ENCODE measurements at regions not wholly inside any gene's neighbourhood (a gene's known extent, or its start where the extent isn't known, plus 50 kb on each side); places are given as distances from the start of the nearest gene placed in this dataset.

DNA sequence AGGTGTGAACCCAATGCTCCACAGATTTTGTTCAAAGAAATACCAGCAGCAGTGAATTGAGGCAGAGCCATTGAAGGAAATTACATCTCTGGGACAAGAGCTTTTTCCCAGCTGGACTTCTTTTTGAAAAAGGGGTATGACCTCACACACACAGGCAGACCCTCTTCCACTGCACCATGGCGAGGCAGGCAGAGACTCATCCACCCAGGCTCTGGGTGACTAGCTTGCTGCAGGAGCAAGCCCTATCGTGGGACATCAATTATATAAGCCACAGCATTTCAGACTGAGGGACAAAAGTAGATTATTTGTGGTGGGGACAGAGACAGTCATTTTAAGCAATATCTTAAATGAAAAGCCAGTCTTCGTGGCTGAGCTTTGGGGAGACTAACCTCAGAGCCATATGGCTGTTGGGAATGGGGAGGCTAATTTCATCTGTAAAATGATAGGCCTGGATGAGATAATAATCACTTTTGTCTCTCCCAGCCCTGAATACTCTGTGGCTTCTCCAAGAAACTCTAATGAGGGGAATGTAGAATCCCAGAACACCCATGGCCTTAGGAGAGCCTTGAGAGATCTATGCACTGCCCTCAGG, 113.1 kb upstream of the TNC start:
- Histone ChIP-seq H3K4me3 (ENCODE audit: low read depth, low read length) (no peak overlapping the region), H3K9ac (ENCODE audit: low read depth, low read length) (no peak overlapping the region), H3K36me3 (ENCODE audit: control insufficient read depth, insufficient read depth, low read length) (no peaks in the 10 kb centered on the region), H3K4me1 (ENCODE audit: control insufficient read depth, insufficient read depth, low read length) (no peaks in the 10 kb centered on the region), H3K27ac (ENCODE audit: low read depth, low read length) (no peak overlapping the region), H3K27me3 (ENCODE audit: control insufficient read depth, insufficient read depth, low read length) (no peaks in the 10 kb centered on the region), H3K9me3 (ENCODE audit: control insufficient read depth, insufficient read depth, low read length) (no peaks in the 10 kb centered on the region)

DNA sequence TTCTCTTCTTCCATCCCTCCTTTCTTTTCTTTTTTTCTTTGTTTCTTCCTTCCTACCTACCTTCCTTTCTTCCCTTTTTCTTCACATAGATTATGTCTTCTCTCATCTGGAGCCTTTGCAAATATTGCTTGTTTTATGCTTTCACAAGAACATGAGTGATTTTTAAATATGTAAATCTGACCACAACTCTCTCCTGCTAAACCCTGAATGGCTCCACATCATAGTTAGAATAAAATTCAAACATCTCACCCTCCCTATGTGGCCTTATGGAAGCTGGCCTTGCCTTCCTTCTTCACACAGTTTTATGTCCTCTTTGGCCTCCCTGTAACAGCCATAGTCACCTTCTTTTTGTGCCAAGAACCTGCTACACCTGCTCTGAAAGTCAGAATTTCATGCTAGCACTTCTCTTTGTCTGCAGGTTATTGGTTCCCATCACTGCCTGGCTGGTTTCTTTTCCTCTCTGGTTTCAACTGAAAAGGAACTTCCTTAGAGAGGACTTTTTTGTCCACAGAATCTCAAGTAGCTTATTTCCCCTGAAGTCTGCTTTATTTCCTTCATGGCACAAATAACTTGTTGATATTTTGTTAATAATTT, 114.3 kb upstream of the TNC start:
- Histone ChIP-seq H3K36me3 (ENCODE audit: control insufficient read depth, insufficient read depth, low read length) (no peaks in the 10 kb centered on the region), H3K27me3 (ENCODE audit: control insufficient read depth, insufficient read depth, low read length) (no peaks in the 10 kb centered on the region), H3K9me3 (ENCODE audit: control insufficient read depth, insufficient read depth, low read length) (no peaks in the 10 kb centered on the region), H3K4me3 (ENCODE audit: low read depth, low read length) (no peak overlapping the region), H3K4me1 (ENCODE audit: control insufficient read depth, insufficient read depth, low read length) (no peaks in the 10 kb centered on the region), H3K27ac (ENCODE audit: low read depth, low read length) (no peak overlapping the region), H3K9ac (ENCODE audit: low read depth, low read length) (no peak overlapping the region)

DNA sequence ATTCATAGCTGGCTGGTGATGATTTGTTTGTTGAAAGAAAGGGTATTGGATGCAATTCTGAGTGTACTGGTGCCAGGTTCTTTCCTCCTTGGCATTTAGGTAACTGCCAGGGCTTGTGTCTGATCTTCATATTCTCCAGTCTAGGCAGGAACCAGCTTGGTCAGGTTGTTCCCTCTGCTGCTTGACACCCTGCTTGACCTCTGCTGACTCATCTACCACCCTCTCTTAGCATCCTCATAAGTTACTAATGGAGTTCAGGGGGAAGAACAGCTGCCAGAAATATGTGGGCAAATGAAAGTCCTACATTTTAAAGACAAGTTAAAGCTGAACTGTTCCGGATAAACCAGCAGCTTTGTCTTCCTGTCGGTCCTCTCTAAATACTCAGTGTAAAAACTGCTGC, 116.1 kb upstream of the TNC start:
- no peak overlapping the region for H3K27ac ChIP-seq (ENCODE audit: low read depth, low read length)

DNA sequence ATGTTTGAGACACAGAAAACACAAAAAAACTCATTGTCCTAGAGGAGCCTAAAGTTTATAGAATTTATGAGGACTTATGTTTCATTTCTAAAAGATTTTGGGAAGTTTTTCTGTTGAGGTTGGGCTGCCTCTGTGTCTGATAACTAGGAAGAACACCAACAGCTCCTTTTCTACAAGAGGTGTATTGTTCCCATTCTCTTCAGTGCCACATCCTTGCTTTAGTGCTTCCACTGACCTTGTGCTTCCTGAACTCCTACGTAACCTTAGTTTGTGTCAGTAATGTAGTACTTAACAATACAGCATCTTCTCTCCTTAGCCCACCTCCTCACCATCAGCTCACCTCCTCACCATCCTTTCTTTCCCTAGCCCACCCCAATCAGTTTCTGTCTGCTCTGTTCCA, 117.3 kb upstream of the TNC start:
- H3K4me3 ChIP-seq (ENCODE audit: low read depth, low read length) = no peak overlapping the region
- H3K9ac ChIP-seq (ENCODE audit: low read depth, low read length) = no peak overlapping the region
- H3K27me3 ChIP-seq (ENCODE audit: control insufficient read depth, insufficient read depth, low read length) = no peaks in the 10 kb centered on the region
- H3K4me1 ChIP-seq (ENCODE audit: control insufficient read depth, insufficient read depth, low read length) = no peaks in the 10 kb centered on the region
- H3K27ac ChIP-seq (ENCODE audit: low read depth, low read length) = no peak overlapping the region
- H3K9me3 ChIP-seq (ENCODE audit: control insufficient read depth, insufficient read depth, low read length) = no peaks in the 10 kb centered on the region
- no peaks in the 10 kb centered on the region for H3K36me3 ChIP-seq (ENCODE audit: control insufficient read depth, insufficient read depth, low read length)

More for the DNA sequence above, 116.1 kb upstream of the TNC start:
- Histone ChIP-seq H3K9me3 (ENCODE audit: control insufficient read depth, insufficient read depth, low read length) (no peaks in the 10 kb centered on the region), H3K4me1 (ENCODE audit: control insufficient read depth, insufficient read depth, low read length) (no peaks in the 10 kb centered on the region), H3K36me3 (ENCODE audit: control insufficient read depth, insufficient read depth, low read length) (no peaks in the 10 kb centered on the region), H3K4me3 (ENCODE audit: low read depth, low read length) (no peak overlapping the region), H3K9ac (ENCODE audit: low read depth, low read length) (no peak overlapping the region), H3K27me3 (ENCODE audit: control insufficient read depth, insufficient read depth, low read length) (no peaks in the 10 kb centered on the region)

DNA sequence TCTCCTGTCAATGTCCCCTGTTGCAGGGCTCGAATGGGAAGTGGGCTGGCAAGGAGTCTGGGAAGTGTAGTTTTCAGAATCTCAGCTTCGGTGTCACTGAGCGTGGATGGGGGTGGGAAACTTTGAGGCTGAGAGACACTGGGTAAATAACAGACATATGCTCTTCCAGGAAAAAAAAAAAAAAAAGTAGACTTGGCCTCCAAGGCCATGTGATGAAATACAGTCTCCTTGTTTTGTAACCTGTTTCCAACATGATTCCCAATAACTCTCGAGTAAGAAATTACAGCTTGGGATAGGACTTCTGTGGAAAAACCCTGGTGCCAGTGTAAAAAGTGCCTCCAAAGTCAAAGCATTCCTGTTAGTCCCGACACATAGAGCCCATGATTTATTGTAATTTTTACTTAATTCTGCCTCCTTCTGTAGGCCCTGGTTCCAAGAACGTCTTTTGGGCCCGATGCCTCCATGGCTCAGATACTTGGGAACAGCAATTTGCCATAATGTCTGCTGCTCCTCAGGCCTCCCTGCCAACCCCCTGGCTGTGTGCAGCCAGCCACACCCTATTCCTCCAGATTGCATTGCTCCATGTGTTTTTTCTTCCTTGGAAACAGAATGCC, 119.5 kb upstream of the TNC start:
- Histone ChIP-seq H3K4me1 (ENCODE audit: control insufficient read depth, insufficient read depth, low read length) (no peaks in the 10 kb centered on the region), H3K9me3 (ENCODE audit: control insufficient read depth, insufficient read depth, low read length) (no peaks in the 10 kb centered on the region), H3K36me3 (ENCODE audit: control insufficient read depth, insufficient read depth, low read length) (no peaks in the 10 kb centered on the region), H3K4me3 (ENCODE audit: low read depth, low read length) (no peak overlapping the region), H3K27me3 (ENCODE audit: control insufficient read depth, insufficient read depth, low read length) (no peaks in the 10 kb centered on the region), H3K27ac (ENCODE audit: low read depth, low read length) (no peak overlapping the region), H3K9ac (ENCODE audit: low read depth, low read length) (no peak overlapping the region)

DNA sequence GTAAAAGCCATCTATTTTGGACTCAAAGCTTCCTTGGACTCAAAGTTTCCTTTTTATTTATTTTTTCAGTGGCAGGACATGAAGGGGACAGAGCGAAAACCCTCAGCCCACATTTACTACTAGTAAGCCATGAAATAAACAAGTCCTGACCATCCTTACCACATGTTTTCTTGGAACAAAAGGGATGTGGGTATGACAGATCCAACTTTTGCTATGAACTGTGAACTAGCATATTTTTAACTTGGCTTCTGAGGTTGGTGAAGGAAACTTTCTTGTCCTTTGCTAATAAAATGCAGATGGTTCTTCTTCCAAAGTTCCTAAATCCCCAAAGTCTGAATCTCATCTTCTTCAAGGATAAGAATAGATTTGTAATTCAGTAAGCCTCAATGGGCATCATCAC, 122.7 kb upstream of the TNC start:
- H3K4me3 ChIP-seq (ENCODE audit: low read depth, low read length) = no peak overlapping the region
- H3K36me3 ChIP-seq (ENCODE audit: control insufficient read depth, insufficient read depth, low read length) = no peaks in the 10 kb centered on the region
- H3K9me3 ChIP-seq (ENCODE audit: control insufficient read depth, insufficient read depth, low read length) = no peaks in the 10 kb centered on the region
- H3K27ac ChIP-seq (ENCODE audit: low read depth, low read length) = no peak overlapping the region
- H3K9ac ChIP-seq (ENCODE audit: low read depth, low read length) = no peak overlapping the region
- H3K27me3 ChIP-seq (ENCODE audit: control insufficient read depth, insufficient read depth, low read length) = no peaks in the 10 kb centered on the region
- H3K4me1 ChIP-seq (ENCODE audit: control insufficient read depth, insufficient read depth, low read length) = no peaks in the 10 kb centered on the region

DNA sequence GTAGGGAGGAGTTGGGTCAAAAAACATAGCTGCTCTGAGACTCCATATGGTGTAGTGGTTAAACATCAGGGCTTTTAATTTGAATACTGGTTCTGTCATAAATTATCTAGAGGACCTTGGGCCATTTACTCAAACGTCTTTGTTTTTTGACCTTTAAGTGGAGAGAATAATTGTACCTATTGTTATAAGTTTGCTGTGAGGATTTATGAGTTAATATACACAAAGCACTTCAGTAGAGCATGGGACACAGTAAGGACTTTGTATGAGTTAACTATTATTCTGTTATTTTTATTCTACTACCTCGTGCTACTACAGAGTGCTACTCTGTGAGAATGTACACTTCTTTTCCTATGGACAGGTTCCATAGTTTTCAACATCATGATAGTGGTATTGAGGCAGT, 123.7 kb upstream of the TNC start:
- no peak overlapping the region for H3K9ac ChIP-seq (ENCODE audit: low read depth, low read length)
- no peak overlapping the region for H3K4me3 ChIP-seq (ENCODE audit: low read depth, low read length)
- H3K9me3 ChIP-seq (ENCODE audit: control insufficient read depth, insufficient read depth, low read length) = no peaks in the 10 kb centered on the region
- H3K27ac ChIP-seq (ENCODE audit: low read depth, low read length) = no peak overlapping the region
- H3K36me3 ChIP-seq (ENCODE audit: control insufficient read depth, insufficient read depth, low read length) = no peaks in the 10 kb centered on the region
- H3K27me3 ChIP-seq (ENCODE audit: control insufficient read depth, insufficient read depth, low read length) = no peaks in the 10 kb centered on the region
- no peaks in the 10 kb centered on the region for H3K4me1 ChIP-seq (ENCODE audit: control insufficient read depth, insufficient read depth, low read length)

DNA sequence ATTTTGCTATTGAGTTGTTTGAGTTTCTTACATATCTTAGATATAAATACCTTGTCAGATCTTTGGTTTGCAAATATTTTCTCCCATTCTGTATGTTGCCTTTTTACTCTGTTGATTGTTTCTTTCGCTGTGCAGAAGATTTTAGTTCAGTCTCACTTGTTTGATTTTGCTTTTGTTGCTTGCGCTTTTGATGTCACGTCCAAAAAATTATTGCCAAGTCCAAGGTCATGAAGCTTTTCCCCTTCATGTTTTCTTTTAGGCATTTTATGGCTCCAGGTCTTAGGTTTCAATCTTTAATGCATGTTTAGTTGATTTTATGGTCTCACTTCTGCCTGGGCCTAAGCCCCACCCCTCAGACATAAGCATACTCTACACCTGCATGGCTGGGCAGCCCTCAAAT, 131.5 kb upstream of the TNC start:
- Histone ChIP-seq H3K27ac (ENCODE audit: low read depth, low read length) (no peak overlapping the region), H3K9ac (ENCODE audit: low read depth, low read length) (no peak overlapping the region), H3K4me1 (ENCODE audit: control insufficient read depth, insufficient read depth, low read length) (no peaks in the 10 kb centered on the region), H3K27me3 (ENCODE audit: control insufficient read depth, insufficient read depth, low read length) (no peaks in the 10 kb centered on the region), H3K4me3 (ENCODE audit: low read depth, low read length) (no peak overlapping the region), H3K36me3 (ENCODE audit: control insufficient read depth, insufficient read depth, low read length) (no peaks in the 10 kb centered on the region), H3K9me3 (ENCODE audit: control insufficient read depth, insufficient read depth, low read length) (peaks cover 3% of the 10 kb centered on the region; the same call in 1 of the 2 replicates)

DNA sequence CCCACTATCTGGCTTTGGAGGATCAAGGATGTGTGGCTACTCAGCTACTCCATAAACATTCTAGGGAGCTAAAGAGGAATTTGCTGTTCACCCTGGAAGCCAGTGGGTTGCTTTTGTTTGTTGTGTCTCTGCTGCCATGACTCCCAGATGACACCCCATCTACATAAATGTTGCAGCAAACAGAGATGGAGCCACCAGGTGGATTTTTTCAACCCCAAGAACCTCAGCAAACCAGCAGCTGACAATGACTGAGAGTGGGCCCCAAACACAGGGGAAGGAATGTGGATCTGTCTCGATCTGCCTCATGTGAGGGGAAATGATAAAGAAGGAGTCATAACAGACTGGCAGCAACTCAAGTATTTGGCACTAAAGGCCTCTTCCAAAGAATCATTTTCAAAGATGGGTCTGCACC, 132.7 kb upstream of the TNC start:
- Histone ChIP-seq H3K27ac (ENCODE audit: low read depth, low read length) (no peak overlapping the region), H3K9ac (ENCODE audit: low read depth, low read length) (no peak overlapping the region)

DNA sequence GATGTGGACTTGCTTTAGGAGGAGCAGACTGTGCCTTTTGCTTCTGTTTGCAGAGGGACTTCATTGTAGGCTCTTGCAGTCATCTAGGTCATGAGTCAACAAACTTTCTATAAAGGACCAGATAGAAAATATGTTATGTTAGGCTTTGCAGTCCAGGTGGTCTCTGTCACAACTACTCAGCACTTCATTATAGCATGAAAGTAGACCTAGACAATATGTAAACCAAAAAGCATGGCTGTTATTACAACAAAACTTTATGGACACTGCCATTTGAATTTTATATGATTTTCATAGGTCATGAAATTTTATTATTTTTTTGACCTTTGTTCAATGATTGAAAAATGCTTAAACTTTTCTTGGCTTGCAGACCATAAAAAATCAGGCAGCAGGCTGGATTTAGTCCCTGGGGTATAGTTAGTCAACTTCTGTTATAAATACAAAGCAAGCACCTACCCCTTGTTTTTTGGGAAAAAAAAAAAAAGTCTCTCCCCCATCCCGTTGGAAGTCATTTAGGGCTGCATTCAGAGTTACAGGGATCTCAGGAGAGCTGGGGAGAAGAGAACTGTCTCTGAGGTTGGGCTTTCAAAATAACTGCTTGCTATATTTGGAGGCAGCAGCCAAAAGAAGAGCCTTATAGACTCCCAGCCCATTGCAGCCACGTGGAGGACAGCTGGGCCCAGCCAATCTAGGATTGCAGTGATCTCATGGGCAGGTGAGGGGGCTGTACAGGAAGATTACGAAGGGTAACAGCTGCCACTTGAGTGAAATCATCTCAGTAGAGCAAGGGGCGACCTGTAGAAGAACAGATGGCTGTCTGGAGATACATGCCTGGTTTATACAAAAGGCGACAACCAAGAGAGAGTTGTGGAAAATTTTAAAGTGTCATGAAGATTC, 136.6 kb upstream of the TNC start:
- Histone ChIP-seq H3K36me3 (ENCODE audit: control insufficient read depth, insufficient read depth, low read length) (no peaks in the 10 kb centered on the region), H3K27me3 (ENCODE audit: control insufficient read depth, insufficient read depth, low read length) (no peaks in the 10 kb centered on the region), H3K9ac (ENCODE audit: low read depth, low read length) (no peak overlapping the region), H3K4me3 (ENCODE audit: low read depth, low read length) (no peak overlapping the region), H3K27ac (ENCODE audit: low read depth, low read length) (no peak overlapping the region), H3K4me1 (ENCODE audit: control insufficient read depth, insufficient read depth, low read length) (no peaks in the 10 kb centered on the region), H3K9me3 (ENCODE audit: control insufficient read depth, insufficient read depth, low read length) (peaks cover 3% of the 10 kb centered on the region; the same call in 1 of the 2 replicates)

More for the DNA sequence above, 132.7 kb upstream of the TNC start:
- no peaks in the 10 kb centered on the region for H3K4me1 ChIP-seq (ENCODE audit: control insufficient read depth, insufficient read depth, low read length)
- no peaks in the 10 kb centered on the region for H3K27me3 ChIP-seq (ENCODE audit: control insufficient read depth, insufficient read depth, low read length)
- no peaks in the 10 kb centered on the region for H3K36me3 ChIP-seq (ENCODE audit: control insufficient read depth, insufficient read depth, low read length)
- no peak overlapping the region for H3K4me3 ChIP-seq (ENCODE audit: low read depth, low read length)
- peaks cover 3% of the 10 kb centered on the region; the same call in 1 of the 2 replicates for H3K9me3 ChIP-seq (ENCODE audit: control insufficient read depth, insufficient read depth, low read length)

DNA sequence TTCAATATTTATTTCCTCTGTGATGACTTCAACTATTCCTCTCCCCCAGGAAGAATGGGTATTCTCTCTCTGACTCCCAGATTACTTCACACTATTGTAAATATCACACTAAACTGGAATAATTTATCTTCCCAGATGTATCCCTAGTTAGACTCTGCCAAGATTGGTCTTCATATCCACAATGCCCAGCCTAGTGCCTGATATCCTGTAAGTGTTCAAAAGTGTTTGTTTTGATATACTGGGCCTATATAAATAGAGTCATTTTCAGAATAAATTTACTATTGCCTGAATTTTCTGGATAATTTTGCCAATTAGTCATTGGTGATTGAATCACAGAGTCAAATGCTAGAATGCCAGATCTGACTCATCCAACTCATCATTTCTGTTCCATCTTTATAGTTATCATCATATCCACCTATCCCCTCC, 143.7 kb upstream of the TNC start:
- Histone ChIP-seq H3K27ac (ENCODE audit: low read depth, low read length) (no peak overlapping the region), H3K9me3 (ENCODE audit: control insufficient read depth, insufficient read depth, low read length) (no peaks in the 10 kb centered on the region), H3K4me3 (ENCODE audit: low read depth, low read length) (no peak overlapping the region), H3K36me3 (ENCODE audit: control insufficient read depth, insufficient read depth, low read length) (no peaks in the 10 kb centered on the region), H3K4me1 (ENCODE audit: control insufficient read depth, insufficient read depth, low read length) (no peaks in the 10 kb centered on the region), H3K27me3 (ENCODE audit: control insufficient read depth, insufficient read depth, low read length) (no peaks in the 10 kb centered on the region), H3K9ac (ENCODE audit: low read depth, low read length) (no peak overlapping the region)

All from HUES48 (cell line).